ENCODE measurements at regions not wholly inside any gene's neighbourhood (a gene's known extent, or its start where the extent isn't known, plus 50 kb on each side); places are given as distances from the start of the nearest gene placed in this dataset.

GRCh38 chr14:92259613-92260357 lies 63.2 kb upstream of the SLC24A4 start:
- TF ChIP-seq REST (IDR thresholded peaks at IDR 0.05; ENCODE audit: borderline replicate concordance) (no peak), CTCF (IDR thresholded peaks at IDR 0.05; ENCODE audit: poor library complexity, severe bottlenecking) (no peak), TAF1 (IDR thresholded peaks at IDR 0.05; ENCODE audit: low read depth) (no peak), POLR2AphosphoS5 (IDR thresholded peaks at IDR 0.05) (no peak), SMC3 (conservative IDR thresholded peaks at IDR 0.05; ENCODE audit: poor library complexity) (no peak), EP300 (conservative IDR thresholded peaks at IDR 0.05; ENCODE audit: poor library complexity, severe bottlenecking) (no peak), RAD21 (conservative IDR thresholded peaks at IDR 0.05) (no peak)
